ENCODE measurements at regions not wholly inside any gene's neighbourhood (a gene's known extent, or its start where the extent isn't known, plus 50 kb on each side); places are given as distances from the start of the nearest gene placed in this dataset.
"Not testable (repeated sequence)": the region's sequence is repeated elsewhere in the genome, so short reads cannot be mapped to it uniquely, and the experiment has no call there.

DNA sequence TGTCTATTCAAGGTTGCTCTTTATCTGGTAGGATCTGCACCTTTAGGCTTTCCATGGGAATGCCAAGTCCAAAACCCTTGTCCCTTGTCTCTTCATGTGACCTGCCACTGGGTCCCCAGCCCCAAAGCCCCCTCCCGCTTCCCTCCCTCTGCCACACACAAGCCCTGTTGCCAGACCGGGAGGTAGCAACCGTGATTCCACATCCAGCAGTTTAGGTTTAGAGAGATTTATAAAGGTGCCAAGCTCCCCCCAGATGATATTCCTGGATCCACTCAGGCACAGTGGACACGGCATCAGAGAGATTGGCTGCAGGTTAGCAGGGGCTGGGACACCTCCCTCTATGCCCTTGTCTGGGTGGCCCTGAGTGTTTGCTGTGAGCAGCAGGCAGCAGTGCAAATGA, 504.7 kb downstream of the CCDC171 start:
- DNase-seq (ENCODE audit: low read depth): no peak

DNA sequence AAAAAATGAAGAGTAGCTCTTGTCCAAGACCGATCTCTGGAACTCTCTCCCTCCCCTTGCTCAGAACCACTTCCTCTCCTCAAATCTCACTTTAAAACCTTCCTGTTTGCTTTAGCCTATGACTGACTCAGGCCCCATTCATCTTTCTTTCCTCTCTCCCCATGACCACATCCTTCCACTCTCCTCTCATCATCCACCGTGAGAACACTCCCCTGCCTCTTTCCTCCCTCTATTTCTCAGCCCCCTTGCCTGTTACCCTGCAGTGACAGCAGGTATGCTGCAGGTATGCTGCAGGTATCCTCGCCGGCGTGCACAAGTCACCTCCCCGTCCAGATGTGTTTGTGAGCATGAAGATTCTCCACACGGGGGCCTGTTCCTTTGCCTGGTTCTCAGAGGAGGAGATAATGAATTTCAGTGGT, 505.3 kb downstream of the CCDC171 start:
- DNase-seq (ENCODE audit: low read depth): no peak

DNA sequence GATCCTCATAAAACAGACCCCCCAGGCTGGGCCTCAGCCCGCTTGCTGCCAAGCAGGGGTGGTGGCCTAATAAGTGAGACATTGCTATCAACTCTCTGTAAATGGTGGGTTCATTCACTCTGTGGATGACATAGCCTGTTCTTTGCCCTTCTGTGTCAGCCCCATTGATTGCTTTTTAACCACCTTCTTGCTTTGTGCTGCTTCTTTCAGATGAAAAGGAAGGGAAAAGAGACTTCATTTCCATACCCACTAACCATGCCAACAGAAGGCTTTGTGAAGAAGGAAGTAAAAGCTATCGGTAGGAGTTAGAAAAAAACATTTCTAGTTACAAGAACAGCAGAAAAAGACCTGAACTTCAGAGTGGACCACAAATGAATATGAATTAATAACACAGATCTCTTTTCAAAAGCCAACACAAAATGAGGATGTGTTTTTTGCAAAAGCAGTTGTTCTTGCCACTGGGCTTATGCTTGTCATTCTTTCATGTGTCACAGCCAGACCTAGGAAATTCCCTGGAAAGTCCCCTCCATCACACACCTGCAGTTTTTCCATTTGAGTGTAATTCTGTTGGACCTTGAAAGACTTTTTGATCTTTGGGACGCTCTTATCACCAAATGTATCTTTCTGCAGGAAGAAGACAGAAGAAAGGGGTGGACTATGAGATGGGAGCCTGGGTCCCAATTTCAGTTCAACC, 507.7 kb downstream of the CCDC171 start:
- DNase-seq (ENCODE audit: low read depth): no peak

DNA sequence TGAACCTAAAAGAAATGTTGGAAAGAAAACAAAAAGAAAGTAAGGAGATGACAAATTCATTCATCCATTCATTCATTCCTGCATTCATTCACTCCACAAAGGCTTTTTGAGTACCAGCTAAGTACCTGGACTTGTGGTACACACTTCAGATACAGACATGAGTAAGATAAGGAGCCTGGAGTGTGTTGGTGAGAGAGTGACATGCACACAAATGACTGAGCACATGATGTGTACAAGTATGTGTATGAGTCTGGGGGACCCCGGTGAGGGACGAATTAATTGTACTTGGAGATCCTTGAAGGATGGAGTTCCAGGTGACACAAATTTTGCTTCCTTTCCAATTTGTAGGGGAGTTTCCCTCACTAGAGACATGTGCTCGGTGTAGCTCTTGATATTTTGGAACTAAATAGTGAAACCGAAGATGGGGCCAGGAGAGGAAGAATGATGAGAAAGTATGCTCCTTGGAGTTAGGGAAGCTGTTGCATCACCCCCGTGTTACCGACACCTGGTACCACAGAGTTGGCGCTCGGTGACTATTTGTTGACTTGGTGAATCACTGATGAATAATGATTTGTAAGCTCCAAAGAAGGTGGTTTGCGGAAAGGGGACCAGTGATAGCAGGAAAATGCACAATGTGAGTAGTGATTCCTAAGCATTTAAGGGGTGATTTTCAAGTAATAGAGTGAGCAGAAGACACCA, 509.8 kb downstream of the CCDC171 start:
- peak; percentile 50 for DNase-seq (ENCODE audit: low read depth)

DNA sequence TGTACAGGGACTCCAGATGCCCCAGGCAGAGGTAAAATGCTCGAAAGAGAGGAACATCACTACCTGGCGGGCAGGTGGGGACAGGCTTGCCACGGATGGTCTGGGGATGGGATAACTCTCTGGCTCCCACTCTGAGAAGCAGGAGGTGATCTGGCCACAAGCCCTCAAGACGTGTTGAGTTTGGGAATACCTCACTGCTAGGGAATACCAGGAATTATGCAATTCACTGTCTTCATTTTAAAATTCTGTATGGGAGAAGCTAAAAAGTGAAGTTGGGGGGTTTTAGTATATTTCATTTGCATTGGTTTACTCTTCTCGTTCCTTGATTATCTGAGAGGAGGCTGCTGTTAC, 510.4 kb downstream of the CCDC171 start:
- DNase-seq (ENCODE audit: low read depth): no peak

DNA sequence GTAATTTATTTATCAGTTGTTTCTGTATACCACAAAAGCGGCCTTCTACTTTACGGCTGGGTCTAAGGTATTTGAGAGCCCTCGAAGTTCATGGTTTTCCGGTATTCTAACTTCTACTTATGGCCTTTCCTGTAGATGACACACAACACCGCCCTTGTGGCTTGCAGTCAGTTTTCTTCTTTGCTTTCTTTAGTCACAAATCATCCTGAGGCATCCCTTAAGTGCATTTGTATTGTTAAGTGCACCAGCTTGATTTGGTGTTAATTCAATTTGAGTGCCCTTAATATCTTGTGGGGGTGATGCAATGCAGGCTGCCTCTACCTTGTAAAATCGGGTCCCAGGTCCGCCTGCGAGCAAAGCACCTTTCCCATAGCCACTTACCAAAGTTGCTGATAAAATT, 511.9 kb downstream of the CCDC171 start:
- DNase-seq (ENCODE audit: low read depth): no peak

DNA sequence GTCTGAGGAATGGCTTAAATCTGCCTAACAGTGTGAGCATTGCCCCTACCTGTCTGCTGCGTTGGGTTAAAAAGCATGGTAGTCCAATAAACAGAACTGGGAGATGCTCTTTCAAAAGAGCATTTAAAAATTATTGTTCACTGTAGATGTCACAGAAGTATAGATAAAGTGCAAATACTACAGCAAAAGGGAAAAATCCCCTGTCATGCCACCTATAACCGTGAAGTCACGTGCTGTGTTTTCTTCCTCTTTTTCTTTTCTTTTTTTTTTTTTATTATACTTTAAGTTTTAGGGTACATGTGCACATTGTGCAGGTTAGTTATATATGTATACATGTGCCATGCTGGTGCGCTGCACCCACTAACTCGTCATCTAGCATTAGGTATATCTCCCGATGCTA, 513.4 kb downstream of the CCDC171 start:
- not testable (repeated sequence) for DNase-seq (ENCODE audit: low read depth)

DNA sequence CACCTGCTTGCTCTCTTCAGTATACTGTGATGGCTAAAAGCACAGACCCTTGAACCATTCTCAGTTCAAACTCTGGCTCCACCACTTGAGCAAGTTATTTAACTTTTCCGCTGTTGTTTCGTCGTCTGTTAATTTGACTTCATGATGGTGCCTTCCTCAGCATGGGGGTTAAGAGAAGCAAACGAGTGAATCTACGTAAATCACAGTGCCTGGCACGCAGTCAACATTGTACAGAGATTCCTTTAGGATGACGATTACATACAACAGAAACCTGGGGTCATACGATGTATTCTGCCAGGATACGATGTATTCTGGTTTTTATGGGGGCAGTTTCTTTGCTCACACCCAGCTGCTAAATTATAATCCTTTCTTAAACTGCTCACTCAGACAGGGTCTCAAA, 515.6 kb downstream of the CCDC171 start:
- no peak for DNase-seq (ENCODE audit: low read depth)

DNA sequence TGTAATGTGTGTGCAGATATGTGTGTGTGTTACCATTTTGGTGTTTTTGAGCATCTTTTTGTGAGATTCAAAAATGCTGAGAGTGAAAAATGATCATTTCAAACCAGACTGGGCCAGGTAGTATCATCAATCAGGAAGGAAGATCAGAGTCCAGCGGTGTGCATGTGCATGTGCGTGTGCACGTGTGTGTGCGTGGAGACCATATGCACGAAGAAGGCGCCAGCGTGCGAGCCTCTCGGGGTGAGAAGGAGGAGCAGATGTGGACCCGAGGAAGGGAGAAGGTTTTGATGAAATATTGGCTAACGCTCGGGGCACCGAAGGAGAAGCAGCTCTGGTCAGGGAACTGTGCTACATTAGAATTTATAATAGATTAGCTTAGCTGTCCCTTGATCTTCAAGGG, 516.4 kb downstream of the CCDC171 start:
- DNase-seq (ENCODE audit: low read depth): no peak

DNA sequence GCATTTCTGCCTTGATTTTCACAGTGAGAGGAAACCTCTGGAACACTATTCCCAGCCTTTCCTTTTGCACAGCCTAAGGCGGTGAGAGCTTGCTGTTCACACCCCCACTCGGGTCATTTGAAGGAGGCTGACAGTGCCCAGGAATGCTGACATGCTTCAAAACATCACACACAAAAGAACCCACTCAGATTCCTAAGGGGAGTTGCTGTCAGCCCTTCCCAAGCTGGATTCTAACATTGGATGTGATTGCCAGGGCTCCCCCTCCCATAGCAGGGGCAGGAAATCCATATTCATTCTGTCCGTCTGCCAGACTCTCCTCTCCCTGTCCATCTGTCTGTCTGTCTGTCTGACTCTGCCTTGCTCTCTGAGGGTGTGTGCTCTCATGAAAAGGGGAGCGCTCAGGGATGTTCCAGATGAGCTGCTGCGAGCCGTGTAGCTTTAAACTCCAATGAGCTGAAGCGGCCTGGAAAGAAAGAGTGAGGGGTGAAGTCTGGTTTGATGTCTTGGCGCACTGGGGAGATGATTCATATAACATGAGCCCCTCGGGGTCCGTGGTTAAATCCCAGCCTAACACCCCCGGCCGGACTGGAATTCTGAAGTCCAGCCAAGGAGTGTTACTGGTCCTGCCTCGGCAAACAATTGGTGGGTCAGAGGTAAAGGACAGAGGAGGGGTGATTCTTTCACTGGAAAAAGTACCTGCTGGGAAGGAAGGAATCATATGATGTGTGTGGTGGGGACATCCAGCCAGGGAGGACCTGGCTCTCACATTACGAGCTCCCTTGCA, 517.0 kb downstream of the CCDC171 start:
- DNase-seq (ENCODE audit: low read depth): peak; percentile 43

DNA sequence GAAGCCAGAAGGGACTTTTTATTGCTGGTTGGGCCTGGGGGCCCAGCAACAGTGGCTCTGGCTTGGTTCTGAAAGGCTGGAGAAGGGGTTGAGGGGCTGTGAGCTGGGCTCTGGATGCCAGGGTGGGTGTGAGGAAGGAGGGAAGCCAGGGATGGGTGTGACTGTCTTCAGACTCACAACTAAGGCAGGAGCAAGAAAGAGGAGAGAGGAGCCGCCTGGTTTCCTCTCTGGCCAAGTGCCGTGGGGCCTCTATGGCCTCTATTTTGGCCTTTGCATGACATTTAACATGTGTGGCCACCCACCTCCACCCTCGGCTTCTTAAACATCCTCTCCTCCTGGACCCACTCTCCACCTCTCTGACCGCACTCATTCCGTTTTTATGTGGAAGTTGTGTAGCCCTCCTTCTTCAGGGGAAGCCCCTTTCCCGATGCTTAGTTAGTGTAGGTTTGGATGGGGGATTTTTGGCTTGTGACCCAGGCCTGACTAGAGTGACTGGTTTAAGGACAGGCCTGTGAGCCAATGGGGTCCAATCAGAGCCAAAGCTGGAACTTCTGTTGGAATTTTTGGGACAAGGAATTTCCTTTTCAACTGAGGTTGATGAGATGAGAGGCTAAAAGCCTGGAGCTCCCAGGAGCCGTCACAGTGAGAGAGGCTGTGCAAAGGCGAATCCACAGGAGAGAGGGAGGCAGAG, 517.8 kb downstream of the CCDC171 start:
- DNase-seq (ENCODE audit: low read depth): no peak

DNA sequence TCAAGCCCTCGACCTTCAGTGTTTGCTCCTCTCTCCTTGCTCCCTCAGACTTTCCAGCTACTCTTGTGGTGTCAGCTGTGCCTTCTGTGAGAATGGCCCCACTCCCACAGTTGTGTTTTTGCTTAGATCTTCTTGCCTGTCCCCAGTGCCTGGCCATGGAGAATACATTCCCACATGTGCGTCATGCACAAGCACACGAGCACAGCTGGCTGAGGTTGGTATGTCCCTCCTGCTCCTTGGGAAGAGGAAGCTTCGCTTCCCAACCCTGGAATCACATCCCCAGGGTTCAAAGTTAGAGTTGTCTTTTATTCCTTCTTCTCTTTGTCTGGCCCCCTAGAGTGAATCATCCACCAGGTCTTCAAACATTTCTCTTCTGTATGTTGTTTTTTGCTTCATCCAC, 518.6 kb downstream of the CCDC171 start:
- DNase-seq (ENCODE audit: low read depth): no peak

DNA sequence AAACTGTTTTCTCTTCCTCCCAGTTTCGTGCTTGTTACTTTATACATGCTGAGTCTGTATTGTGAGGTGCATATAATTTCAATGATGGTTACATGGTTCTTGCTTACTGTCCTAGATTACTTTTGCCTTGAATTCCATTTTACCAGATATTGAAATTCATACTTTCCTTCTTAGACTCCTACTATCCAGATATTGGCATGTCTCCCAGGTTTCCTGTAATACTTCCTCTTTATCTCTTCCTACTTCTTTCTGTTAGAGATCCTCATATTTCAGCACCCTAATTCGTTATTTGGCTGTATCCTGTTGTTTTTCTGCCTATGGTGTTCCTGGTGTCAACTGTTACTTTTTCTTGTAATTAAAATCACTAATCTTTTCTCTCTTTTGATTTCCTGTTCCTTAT, 522.1 kb downstream of the CCDC171 start:
- DNase-seq (ENCODE audit: low read depth): no peak

DNA sequence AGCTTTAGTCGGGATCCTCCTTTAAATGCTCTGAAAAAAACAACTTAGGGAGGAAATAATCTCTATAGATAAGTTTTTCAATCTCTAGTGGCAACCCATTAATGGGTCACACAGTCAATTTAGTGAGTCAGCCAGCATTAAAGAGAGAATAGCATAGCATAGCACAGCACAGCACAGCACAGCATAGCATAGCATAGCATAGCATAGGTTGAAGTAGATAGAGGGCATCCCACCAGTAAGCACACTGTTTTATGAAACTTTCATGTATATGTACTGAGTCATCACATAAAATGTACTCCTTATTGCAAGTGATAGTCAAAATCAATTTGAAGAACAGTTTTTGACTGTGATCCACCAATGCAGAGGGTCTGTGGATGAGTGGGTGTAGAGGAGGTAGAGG, 522.9 kb downstream of the CCDC171 start:
- no peak for DNase-seq (ENCODE audit: low read depth)

DNA sequence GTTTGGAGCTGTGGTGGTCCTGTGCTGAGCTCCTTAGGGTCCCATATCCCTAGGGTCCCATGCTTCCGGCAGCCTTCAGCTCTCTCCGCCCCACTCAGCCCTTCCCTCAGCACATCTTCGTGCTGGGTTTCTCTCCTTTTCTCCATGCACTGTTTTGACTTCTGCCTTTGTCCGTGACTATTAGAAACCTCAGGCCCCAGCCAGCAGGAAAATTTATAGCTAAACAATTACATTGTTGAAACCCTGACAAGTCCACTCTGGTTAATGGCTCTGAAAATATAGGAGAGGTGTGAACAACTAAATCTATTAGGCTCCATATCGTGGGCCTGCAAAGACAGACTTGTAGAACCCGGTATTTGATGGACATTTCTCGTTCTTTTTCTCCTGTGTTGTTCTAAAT, 523.7 kb downstream of the CCDC171 start:
- no peak for DNase-seq (ENCODE audit: low read depth)

DNA sequence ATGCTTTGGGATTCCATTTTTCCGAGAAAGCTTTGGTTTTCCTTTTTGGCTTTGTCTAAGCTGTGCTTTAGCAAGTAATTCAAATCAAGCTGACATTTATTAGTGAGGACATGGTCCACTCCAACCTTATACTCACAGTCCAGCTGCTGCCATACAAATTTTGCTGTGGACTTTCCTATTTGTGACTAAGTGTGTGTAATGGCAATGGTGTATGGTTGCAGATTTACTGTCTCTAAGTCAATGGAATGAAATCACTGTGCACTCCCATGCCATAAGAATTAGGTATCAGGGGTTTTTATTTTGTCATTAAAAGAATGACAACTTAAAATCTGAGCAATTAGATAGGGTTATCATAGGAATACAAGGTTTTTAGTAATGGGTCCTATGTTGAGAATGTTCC, 530.0 kb downstream of the CCDC171 start:
- DNase-seq (ENCODE audit: low read depth): no peak

DNA sequence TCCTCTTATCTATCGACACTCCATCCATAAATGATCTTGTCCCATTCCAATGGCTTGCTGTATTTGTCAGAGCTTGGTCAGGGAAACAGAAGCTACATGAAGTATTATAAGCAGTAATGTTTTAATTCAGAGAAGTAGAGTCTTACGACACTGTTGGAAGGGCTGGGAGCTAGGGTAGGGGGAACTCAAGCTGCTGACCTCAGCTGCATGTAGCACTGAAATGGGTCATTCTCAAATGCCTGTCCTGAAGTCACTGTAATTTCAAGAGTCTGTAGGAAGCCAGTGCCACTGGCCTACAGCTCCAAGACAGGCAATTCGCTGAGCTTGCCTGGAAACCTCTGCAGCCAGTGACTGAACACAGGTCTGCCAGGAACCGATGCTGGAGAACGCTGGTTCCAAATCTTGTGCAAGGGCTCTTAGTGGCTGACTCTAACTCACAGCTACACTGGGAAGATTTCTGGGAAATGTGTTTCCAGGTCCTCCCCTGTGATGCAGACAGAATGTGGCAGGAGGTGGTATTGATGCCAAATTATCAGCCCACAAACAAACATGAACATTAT, 532.4 kb downstream of the CCDC171 start:
- DNase-seq (ENCODE audit: low read depth): no peak

DNA sequence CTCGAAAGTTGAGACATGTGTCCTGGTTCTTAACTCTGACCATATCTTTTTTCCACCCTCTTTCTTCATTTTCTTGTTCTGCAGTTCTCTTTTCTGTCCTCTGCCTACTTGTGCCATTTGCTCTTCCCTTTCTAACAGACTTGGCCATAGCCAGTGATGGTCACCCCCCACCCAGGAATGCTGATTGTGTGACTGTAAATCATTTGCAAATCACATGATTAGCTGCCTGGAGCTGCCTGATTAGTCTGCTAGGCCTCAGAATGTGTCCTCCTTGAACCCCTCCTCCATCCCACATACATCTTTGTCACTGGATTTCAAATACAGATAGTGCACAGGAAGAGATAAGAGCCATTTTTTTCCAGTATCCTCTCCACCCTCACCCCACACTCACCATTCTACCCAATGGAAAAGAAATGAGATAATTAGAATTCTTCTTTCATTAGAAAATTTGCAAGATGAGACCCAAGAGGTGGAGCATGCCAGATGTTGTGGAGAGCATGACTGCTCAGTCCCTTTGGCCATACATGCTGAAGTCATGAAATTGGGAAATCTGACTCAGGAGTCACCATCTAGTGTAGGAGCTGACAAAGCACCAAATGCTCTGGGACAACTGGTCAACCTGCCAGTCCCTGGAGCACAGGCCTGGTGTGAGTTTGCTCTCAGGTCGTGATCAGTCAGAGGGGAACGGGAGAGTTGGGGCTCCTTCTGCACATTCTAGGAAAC, 538.2 kb downstream of the CCDC171 start:
- DNase-seq (ENCODE audit: low read depth): no peak

DNA sequence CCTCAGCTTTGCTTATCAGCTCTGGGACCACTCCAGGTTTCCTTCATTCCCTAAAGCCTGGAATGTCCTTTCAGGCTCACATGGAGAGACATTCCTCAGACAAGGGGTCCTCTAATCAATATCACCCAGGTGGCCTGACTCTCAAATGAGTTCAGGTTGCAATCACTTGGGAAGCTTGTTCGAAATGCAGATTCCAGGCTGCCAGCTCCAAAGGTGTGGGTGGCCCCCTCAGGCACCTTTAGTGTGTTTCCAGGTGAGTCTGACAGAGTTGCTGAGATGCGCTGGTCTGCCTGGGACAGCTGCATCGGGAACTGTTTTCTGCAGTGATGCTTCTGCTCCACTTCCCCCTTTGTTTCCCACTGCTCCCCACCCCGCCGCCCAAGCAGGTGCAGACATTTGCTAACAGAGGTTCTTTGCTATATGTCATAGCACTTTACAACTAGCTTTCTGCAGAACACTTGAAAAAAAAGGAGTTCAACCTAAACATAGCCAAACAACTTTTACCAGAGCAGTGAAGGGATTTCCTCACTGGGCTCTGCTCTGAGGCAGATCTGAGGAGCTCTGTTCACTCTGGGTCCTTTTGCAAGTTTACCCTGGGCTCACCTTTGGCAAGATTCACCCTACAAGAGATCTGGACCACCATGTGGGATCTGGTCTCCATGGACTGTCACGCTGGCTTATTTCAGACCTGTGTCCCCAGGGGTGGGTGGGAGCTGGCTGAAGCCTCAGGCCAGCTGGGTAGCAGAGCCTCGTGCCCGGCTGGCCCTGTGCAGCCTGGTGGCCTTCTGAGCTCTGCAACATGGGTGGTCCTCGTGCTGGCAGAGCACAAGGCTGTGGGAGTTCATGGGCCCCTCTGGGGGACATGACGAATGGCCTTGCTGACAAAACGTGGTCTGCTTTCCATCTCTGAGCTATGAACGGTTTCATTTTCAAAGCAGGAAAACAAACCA, 539.6 kb downstream of the CCDC171 start:
- DNase-seq (ENCODE audit: low read depth): no peak

DNA sequence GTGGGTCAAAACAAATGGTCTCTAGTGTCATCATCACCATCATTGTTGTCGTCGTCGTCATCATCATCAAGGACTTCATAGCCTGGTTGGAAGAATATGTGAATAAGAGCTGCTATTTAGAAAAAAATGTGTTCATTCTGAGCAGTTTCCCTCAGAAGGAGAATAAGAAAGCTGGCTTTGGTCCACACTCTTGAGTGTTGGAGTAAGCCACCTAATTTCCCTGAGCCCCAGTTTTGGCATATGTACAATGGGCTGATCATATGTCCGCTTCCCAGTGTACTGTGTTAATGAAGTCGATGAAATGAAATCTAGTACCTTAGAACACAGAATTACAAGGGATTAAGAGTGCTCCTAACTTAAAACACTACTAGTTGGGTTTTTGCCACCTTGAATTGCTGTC, 545.5 kb downstream of the CCDC171 start:
- no peak for DNase-seq (ENCODE audit: low read depth)
